ENCODE measurements at regions not wholly inside any gene's neighbourhood (a gene's known extent, or its start where the extent isn't known, plus 50 kb on each side); places are given as distances from the start of the nearest gene placed in this dataset.

- H3K4me1 ChIP-seq (ENCODE audit: control insufficient read depth, insufficient read depth, low read length): no peaks in the 10 kb centered on the region
- no peaks in the 10 kb centered on the region for H3K36me3 ChIP-seq (ENCODE audit: control insufficient read depth in 2 of 2, insufficient read depth in 1 of 2, low read length in 2 of 2)
- ChIA-PET POLR2A (no interaction called here), CTCF (no interaction called here)
- no peaks in the 10 kb centered on the region for H3K9me3 ChIP-seq (ENCODE audit: control insufficient read depth, insufficient read depth, low read depth, low read length)
- no peak overlapping the region for H3K27ac ChIP-seq (ENCODE audit: extremely low read depth, low read depth, low read length)
- H3K4me3 ChIP-seq (ENCODE audit: low read depth, low read length): no peak overlapping the region
- TF ChIP-seq ZBTB7A (tag by site-specific recombination; IDR thresholded peaks at IDR 0.05; ENCODE audit: low read depth) (no peak), KLF17 (tag by site-specific recombination; IDR thresholded peaks at IDR 0.05) (no peak), ZNF777 (tag by site-specific recombination; IDR thresholded peaks at IDR 0.05; ENCODE audit: borderline replicate concordance) (no peak), SP2 (tag by site-specific recombination; IDR thresholded peaks at IDR 0.05) (no peak), KLF1 (tag by site-specific recombination; IDR thresholded peaks at IDR 0.05) (no peak), ZNF114 (tag by site-specific recombination; IDR thresholded peaks at IDR 0.05) (no peak), ZNF138 (tag by site-specific recombination; IDR thresholded peaks at IDR 0.05; ENCODE audit: borderline replicate concordance) (no peak), ZNF791 (tag by site-specific recombination; IDR thresholded peaks at IDR 0.05) (no peak), ZNF76 (tag by site-specific recombination; IDR thresholded peaks at IDR 0.05; ENCODE audit: borderline replicate concordance, low read depth) (no peak), ZNF585B (tag by site-specific recombination; IDR thresholded peaks at IDR 0.05) (no peak), ZNF169 (tag by site-specific recombination; IDR thresholded peaks at IDR 0.05) (no peak), IKZF3 (tag by site-specific recombination; IDR thresholded peaks at IDR 0.05) (no peak), ZNF311 (tag by site-specific recombination; IDR thresholded peaks at IDR 0.05; ENCODE audit: borderline replicate concordance) (no peak), ZNF48 (tag by site-specific recombination; IDR thresholded peaks at IDR 0.05) (no peak), ZNF610 (tag by site-specific recombination; IDR thresholded peaks at IDR 0.05; ENCODE audit: borderline replicate concordance) (no peak), ZNF514 (tag by site-specific recombination; IDR thresholded peaks at IDR 0.05) (no peak), ZNF354C (tag by site-specific recombination; IDR thresholded peaks at IDR 0.05; ENCODE audit: borderline replicate concordance, low read depth) (no peak), ZNF701 (tag by site-specific recombination; IDR thresholded peaks at IDR 0.05) (no peak)
These were observed 534.9 kb upstream of the DIPK2B start for GRCh38 chrX:45735571-45735970.

GRCh38 chrX:45731448-45731847 lies 530.8 kb upstream of the DIPK2B start:
- no peaks in the 10 kb centered on the region for H3K9me3 ChIP-seq (ENCODE audit: control insufficient read depth, insufficient read depth, low read depth, low read length)
- H3K27ac ChIP-seq (ENCODE audit: extremely low read depth, low read depth, low read length): no peak overlapping the region
- no peaks in the 10 kb centered on the region for H3K4me1 ChIP-seq (ENCODE audit: control insufficient read depth, insufficient read depth, low read length)
- H3K4me3 ChIP-seq (ENCODE audit: low read depth, low read length): no peak overlapping the region
- H3K36me3 ChIP-seq (ENCODE audit: control insufficient read depth in 2 of 2, insufficient read depth in 1 of 2, low read length in 2 of 2): no peaks in the 10 kb centered on the region
- ChIA-PET CTCF (interaction anchor here (1.1 kb wide), 1 partner anchor 12 kb away, joined by 3 read pairs; no protein-coding TSS in a partner anchor), POLR2A (no interaction called here)
- TF ChIP-seq ZNF426 (tag by site-specific recombination; IDR thresholded peaks at IDR 0.05): no peak
- no peak for TF ChIP-seq ZNF239 (tag by site-specific recombination; IDR thresholded peaks at IDR 0.05)
- TF ChIP-seq ZBTB49 (tag by site-specific recombination; IDR thresholded peaks at IDR 0.05; ENCODE audit: low read depth): no peak
- no peak for TF ChIP-seq MYNN (tag by site-specific recombination; IDR thresholded peaks at IDR 0.05; ENCODE audit: borderline replicate concordance)
- TF ChIP-seq ZNF514 (tag by site-specific recombination; IDR thresholded peaks at IDR 0.05): no peak
- no peak for TF ChIP-seq ZNF747 (tag by site-specific recombination; IDR thresholded peaks at IDR 0.05)
- no peak for TF ChIP-seq ZSCAN30 (tag by site-specific recombination; IDR thresholded peaks at IDR 0.05)
- TF ChIP-seq ZNF274 (IDR thresholded peaks at IDR 0.05; ENCODE audit: low read length): no peak
- no peak for TF ChIP-seq ZNF274 (tag by site-specific recombination; IDR thresholded peaks at IDR 0.05; ENCODE audit: borderline replicate concordance)
- TF ChIP-seq ZNF548 (tag by site-specific recombination; IDR thresholded peaks at IDR 0.05): no peak
- no peak for TF ChIP-seq ZNF335 (tag by site-specific recombination; conservative IDR thresholded peaks at IDR 0.05)
- TF ChIP-seq BCL11A (tag by site-specific recombination; IDR thresholded peaks at IDR 0.05; ENCODE audit: low read depth): no peak
- no peak for TF ChIP-seq OSR2 (tag by site-specific recombination; IDR thresholded peaks at IDR 0.05)
- TF ChIP-seq ZNF23 (tag by site-specific recombination; IDR thresholded peaks at IDR 0.05; ENCODE audit: borderline replicate concordance): no peak
- TF ChIP-seq ZNF560 (tag by site-specific recombination; IDR thresholded peaks at IDR 0.05; ENCODE audit: borderline replicate concordance): no peak

All from HEK293 (cell line).